NCI-H510A (cell line): ENCODE measurements at regions not wholly inside any gene's neighbourhood (a gene's known extent, or its start where the extent isn't known, plus 50 kb on each side); places are given as distances from the start of the nearest gene placed in this dataset.
"Not testable (repeated sequence)": the region's sequence is repeated elsewhere in the genome, so short reads cannot be mapped to it uniquely, and the experiment has no call there.

Experiments
- DNase-seq: peaks from one replicate; lab custom pipeline; 2025; lab: John Stamatoyannopoulos, UW

GRCh38 chr3:197430934-197431333 lies 124.8 kb downstream of the BDH1 start:
- DNase-seq = no peak

- no peak for DNase-seq
Measured at GRCh38 chr3:197430502-197430901, 125.3 kb downstream of the BDH1 start.

GRCh38 chr3:197428952-197429351 lies 126.8 kb downstream of the BDH1 start:
- no peak for DNase-seq

GRCh38 chr3:197428117-197428801 lies 127.5 kb downstream of the BDH1 start:
- no peak for DNase-seq

- no peak for DNase-seq
Measured at GRCh38 chr3:197427021-197427420, 128.6 kb upstream of the DLG1 start.

GRCh38 chr3:197426121-197426566 lies 127.7 kb upstream of the DLG1 start:
- DNase-seq = no peak

GRCh38 chr3:197425485-197426120 lies 127.2 kb upstream of the DLG1 start:
- DNase-seq = no peak

- no peak for DNase-seq
Measured at GRCh38 chr3:197424674-197425484, 126.5 kb upstream of the DLG1 start.

- no peak for DNase-seq
Measured at GRCh38 chr3:197424266-197424665, 125.9 kb upstream of the DLG1 start.

GRCh38 chr3:197423376-197423775 lies 125.0 kb upstream of the DLG1 start:
- no peak for DNase-seq

- DNase-seq = no peak
Measured at GRCh38 chr3:197422506-197422905, 124.1 kb upstream of the DLG1 start.

GRCh38 chr3:197421021-197421420 lies 122.6 kb upstream of the DLG1 start:
- no peak for DNase-seq

- no peak for DNase-seq
Measured at GRCh38 chr3:197420566-197420965, 122.2 kb upstream of the DLG1 start.

GRCh38 chr3:197420115-197420514 lies 121.7 kb upstream of the DLG1 start:
- no peak for DNase-seq

GRCh38 chr3:197419696-197420095 lies 121.3 kb upstream of the DLG1 start:
- DNase-seq = no peak

- DNase-seq = no peak
Measured at GRCh38 chr3:197417911-197418618, 119.7 kb upstream of the DLG1 start.

- DNase-seq = no peak
Measured at GRCh38 chr3:197417441-197417840, 119.0 kb upstream of the DLG1 start.

GRCh38 chr3:197411899-197412298 lies 113.5 kb upstream of the DLG1 start:
- DNase-seq = not testable (repeated sequence)

GRCh38 chr3:197410170-197410569 lies 111.8 kb upstream of the DLG1 start:
- not testable (repeated sequence) for DNase-seq

- no peak for DNase-seq
Measured at GRCh38 chr3:197408177-197408957, 110.0 kb upstream of the DLG1 start.

GRCh38 chr3:197407526-197407925 lies 109.1 kb upstream of the DLG1 start:
- DNase-seq = no peak
